ENCODE measurements at regions not wholly inside any gene's neighbourhood (a gene's known extent, or its start where the extent isn't known, plus 50 kb on each side); places are given as distances from the start of the nearest gene placed in this dataset.

DNA sequence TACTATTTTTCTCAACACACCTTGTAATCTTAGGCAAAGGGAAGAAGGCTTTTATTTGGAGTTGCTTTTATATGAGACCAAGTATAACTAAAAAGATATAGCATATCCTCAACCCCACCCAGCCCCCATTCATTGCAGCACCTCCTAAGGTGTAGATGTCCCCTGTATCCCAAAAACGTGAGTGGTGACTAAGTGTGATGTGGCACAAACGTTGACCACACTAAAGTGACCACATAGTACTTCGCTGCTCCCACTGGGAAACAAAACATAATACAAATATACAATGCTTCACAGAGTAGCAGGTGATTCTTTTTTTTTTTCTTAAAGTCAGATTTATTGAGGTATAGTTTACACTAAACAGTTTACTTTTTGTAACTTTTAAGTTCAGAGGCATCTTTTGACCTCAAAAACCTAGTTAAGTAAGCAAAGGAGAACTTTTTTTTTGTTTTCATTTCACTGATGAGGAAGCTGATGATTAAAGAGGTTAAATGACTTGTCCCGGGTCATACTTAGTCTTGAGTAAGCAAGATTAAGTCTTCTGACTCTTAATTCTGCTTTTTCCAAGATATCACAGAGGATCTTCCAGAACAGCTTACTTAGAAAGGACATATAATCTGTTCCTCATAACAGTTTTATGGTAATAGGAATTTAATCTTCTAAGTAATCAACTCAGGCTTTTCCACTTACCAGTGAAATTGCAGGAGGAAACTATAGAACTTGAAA, 245.2 kb upstream of the PLEKHG7 start:
- no peak for DNase-seq (ENCODE audit: low read depth, low spot score)
- Histone ChIP-seq H3K9me3 (ENCODE audit: insufficient read depth, low read length) (no peaks in the 10 kb centered on the region), H3K27me3 (ENCODE audit: insufficient read depth, insufficient read length) (no peaks in the 10 kb centered on the region), H3K4me1 (ENCODE audit: insufficient read depth, insufficient read length) (no peaks in the 10 kb centered on the region), H3K4me3 (ENCODE audit: insufficient read length, low read depth) (no peak overlapping the region), H3K36me3 (ENCODE audit: insufficient read depth, insufficient read length, low read length) (no peaks in the 10 kb centered on the region), H3K9ac (ENCODE audit: insufficient read length, low read depth) (no peak overlapping the region)
- no peak for TF ChIP-seq ZNF274 (IDR thresholded peaks at IDR 0.05; ENCODE audit: low read depth, low read length)
- no peak for TF ChIP-seq SUZ12 (IDR thresholded peaks at IDR 0.05; ENCODE audit: extremely low read depth, insufficient read depth, insufficient read length)
- TF ChIP-seq YY1 (IDR thresholded peaks at IDR 0.05; ENCODE audit: insufficient read depth, insufficient read length), result no peak

- Histone ChIP-seq H3K4me3 (ENCODE audit: insufficient read length, low read depth) (no peak overlapping the region), H3K36me3 (ENCODE audit: insufficient read depth, insufficient read length, low read length) (no peaks in the 10 kb centered on the region), H3K9me3 (ENCODE audit: insufficient read depth, low read length) (no peaks in the 10 kb centered on the region), H3K9ac (ENCODE audit: insufficient read length, low read depth) (no peak overlapping the region), H3K27me3 (ENCODE audit: insufficient read depth, insufficient read length) (no peaks in the 10 kb centered on the region), H3K4me1 (ENCODE audit: insufficient read depth, insufficient read length) (no peaks in the 10 kb centered on the region)
- DNase-seq (ENCODE audit: low read depth, low spot score), result no peak
- TF ChIP-seq YY1 (IDR thresholded peaks at IDR 0.05; ENCODE audit: insufficient read depth, insufficient read length) (no peak), ZNF274 (IDR thresholded peaks at IDR 0.05; ENCODE audit: low read depth, low read length) (no peak), SUZ12 (IDR thresholded peaks at IDR 0.05; ENCODE audit: extremely low read depth, insufficient read depth, insufficient read length) (no peak)
These were observed 250.0 kb upstream of the PLEKHG7 start for GRCh38 chr12:92452763-92453162.

DNA sequence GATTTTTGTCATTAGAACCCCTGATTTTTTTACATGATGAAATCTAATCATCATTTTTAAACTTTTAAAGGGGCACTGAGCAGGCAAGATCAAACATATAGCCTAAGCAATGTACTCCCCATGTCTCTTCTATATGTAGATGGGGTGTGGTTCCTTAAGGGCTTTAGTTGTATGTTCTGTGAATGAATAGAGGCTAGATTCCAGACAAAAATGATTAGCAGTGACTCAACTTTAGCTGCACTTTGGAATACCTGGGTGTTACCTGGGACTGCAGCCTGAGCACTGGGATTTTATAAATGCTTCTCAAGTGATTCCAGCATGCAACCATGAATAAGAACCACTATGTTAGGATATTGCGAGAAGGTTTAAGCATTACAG, 256.7 kb upstream of the PLEKHG7 start:
- no peak overlapping the region for H3K9ac ChIP-seq (ENCODE audit: insufficient read length, low read depth)
- no peak for TF ChIP-seq ZNF274 (IDR thresholded peaks at IDR 0.05; ENCODE audit: low read depth, low read length)
- no peak for TF ChIP-seq SUZ12 (IDR thresholded peaks at IDR 0.05; ENCODE audit: extremely low read depth, insufficient read depth, insufficient read length)
- no peak for TF ChIP-seq YY1 (IDR thresholded peaks at IDR 0.05; ENCODE audit: insufficient read depth, insufficient read length)
- H3K27me3 ChIP-seq (ENCODE audit: insufficient read depth, insufficient read length), result no peaks in the 10 kb centered on the region
- H3K4me3 ChIP-seq (ENCODE audit: insufficient read length, low read depth), result no peak overlapping the region
- DNase-seq (ENCODE audit: low read depth, low spot score), result no peak
- H3K36me3 ChIP-seq (ENCODE audit: insufficient read depth, insufficient read length, low read length), result no peaks in the 10 kb centered on the region
- H3K9me3 ChIP-seq (ENCODE audit: insufficient read depth, low read length), result no peaks in the 10 kb centered on the region
- H3K4me1 ChIP-seq (ENCODE audit: insufficient read depth, insufficient read length), result no peaks in the 10 kb centered on the region

DNA sequence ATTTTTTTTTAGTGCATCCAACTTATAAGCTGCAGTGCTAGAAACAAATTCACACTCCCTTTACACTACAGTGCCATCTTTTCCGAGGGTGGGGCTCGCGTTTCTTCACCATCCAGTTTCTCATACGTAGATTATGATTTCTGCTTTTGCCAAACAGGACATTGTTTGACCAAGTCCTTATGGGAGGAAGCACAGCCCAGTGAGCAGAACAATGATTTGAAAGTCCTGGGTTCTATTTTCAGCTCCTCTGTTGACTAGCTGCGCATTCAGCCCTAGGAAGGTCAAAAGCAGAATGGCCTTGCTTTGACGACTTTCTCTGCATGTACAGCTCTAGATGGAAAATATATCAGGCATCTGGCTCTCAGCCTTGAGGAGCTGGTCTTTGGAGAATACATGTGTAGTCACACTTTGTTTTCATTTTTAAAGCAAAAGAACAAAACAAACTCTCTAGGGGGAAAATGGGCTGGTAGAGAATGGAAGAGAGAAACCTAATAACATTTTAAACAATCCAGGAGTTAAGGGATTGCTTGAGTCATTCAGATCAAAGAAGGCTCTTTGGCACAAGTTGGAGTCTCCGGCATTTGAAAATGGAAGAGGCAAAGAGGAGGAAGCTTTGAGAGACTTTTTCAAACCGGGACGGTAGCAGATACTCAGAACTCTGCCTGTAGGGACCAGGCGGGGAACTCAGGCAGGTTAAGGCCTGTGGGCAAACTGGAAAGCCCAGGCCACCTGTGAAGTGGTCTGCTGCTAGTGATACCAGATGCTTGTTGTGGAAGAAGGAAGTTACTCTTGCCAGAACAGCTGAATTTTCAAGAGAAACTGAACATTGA, 257.3 kb upstream of the PLEKHG7 start:
- Histone ChIP-seq H3K9ac (ENCODE audit: insufficient read length, low read depth) (no peak overlapping the region), H3K36me3 (ENCODE audit: insufficient read depth, insufficient read length, low read length) (no peaks in the 10 kb centered on the region), H3K4me3 (ENCODE audit: insufficient read length, low read depth) (no peak overlapping the region), H3K27me3 (ENCODE audit: insufficient read depth, insufficient read length) (no peaks in the 10 kb centered on the region), H3K9me3 (ENCODE audit: insufficient read depth, low read length) (no peaks in the 10 kb centered on the region), H3K4me1 (ENCODE audit: insufficient read depth, insufficient read length) (no peaks in the 10 kb centered on the region)
- DNase-seq (ENCODE audit: low read depth, low spot score), result no peak
- TF ChIP-seq SUZ12 (IDR thresholded peaks at IDR 0.05; ENCODE audit: extremely low read depth, insufficient read depth, insufficient read length) (no peak), ZNF274 (IDR thresholded peaks at IDR 0.05; ENCODE audit: low read depth, low read length) (no peak), YY1 (IDR thresholded peaks at IDR 0.05; ENCODE audit: insufficient read depth, insufficient read length) (no peak)

DNA sequence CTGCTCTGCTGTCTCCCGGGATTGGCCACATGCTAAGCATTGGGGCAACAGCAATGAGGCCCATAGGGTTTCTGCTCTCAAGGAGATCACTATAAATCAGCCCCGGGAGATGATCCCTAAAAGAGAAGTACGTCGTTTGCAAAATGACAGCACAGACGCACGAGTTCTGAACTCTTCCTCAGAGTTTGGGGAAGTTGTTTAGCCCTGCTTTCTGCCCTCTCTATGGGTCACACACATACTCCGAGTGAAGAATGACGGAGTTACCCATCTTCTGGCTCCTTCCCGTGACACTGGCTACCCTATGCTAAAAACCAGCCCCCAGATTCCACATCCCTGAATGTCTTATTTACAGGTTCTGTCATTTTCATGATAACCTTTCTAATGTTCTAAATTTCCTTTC, 258.0 kb upstream of the PLEKHG7 start:
- H3K4me1 ChIP-seq (ENCODE audit: insufficient read depth, insufficient read length), result no peaks in the 10 kb centered on the region
- H3K36me3 ChIP-seq (ENCODE audit: insufficient read depth, insufficient read length, low read length), result no peaks in the 10 kb centered on the region
- no peak overlapping the region for H3K4me3 ChIP-seq (ENCODE audit: insufficient read length, low read depth)
- DNase-seq (ENCODE audit: low read depth, low spot score), result no peak
- H3K9ac ChIP-seq (ENCODE audit: insufficient read length, low read depth), result no peak overlapping the region
- H3K27me3 ChIP-seq (ENCODE audit: insufficient read depth, insufficient read length), result no peaks in the 10 kb centered on the region
- no peaks in the 10 kb centered on the region for H3K9me3 ChIP-seq (ENCODE audit: insufficient read depth, low read length)
- TF ChIP-seq YY1 (IDR thresholded peaks at IDR 0.05; ENCODE audit: insufficient read depth, insufficient read length), result no peak
- TF ChIP-seq ZNF274 (IDR thresholded peaks at IDR 0.05; ENCODE audit: low read depth, low read length), result no peak
- TF ChIP-seq SUZ12 (IDR thresholded peaks at IDR 0.05; ENCODE audit: extremely low read depth, insufficient read depth, insufficient read length), result no peak

DNA sequence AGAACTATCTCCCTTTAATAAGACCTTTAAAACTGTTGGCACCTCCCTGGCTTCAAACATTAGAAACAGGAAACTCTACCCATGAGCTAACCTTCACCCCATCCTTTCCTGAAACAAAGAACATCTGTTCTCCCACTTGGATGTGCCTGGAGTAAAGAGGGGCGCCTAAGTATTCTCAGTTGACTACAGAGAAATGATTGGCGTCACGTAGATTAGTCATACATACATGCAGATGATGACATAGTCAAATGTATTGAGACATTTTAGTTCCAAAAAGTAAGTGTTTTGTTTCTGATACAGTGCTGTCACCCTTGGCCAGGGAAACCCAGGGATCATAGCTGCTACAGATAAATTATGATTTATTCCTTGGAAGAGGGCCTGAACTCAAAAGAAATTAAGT, 260.0 kb upstream of the PLEKHG7 start:
- Histone ChIP-seq H3K9me3 (ENCODE audit: insufficient read depth, low read length) (no peaks in the 10 kb centered on the region), H3K36me3 (ENCODE audit: insufficient read depth, insufficient read length, low read length) (no peaks in the 10 kb centered on the region), H3K4me1 (ENCODE audit: insufficient read depth, insufficient read length) (no peaks in the 10 kb centered on the region), H3K9ac (ENCODE audit: insufficient read length, low read depth) (no peak overlapping the region), H3K27me3 (ENCODE audit: insufficient read depth, insufficient read length) (no peaks in the 10 kb centered on the region), H3K4me3 (ENCODE audit: insufficient read length, low read depth) (no peak overlapping the region)
- no peak for TF ChIP-seq ZNF274 (IDR thresholded peaks at IDR 0.05; ENCODE audit: low read depth, low read length)
- TF ChIP-seq YY1 (IDR thresholded peaks at IDR 0.05; ENCODE audit: insufficient read depth, insufficient read length), result no peak
- no peak for TF ChIP-seq SUZ12 (IDR thresholded peaks at IDR 0.05; ENCODE audit: extremely low read depth, insufficient read depth, insufficient read length)
- DNase-seq (ENCODE audit: low read depth, low spot score), result no peak

DNA sequence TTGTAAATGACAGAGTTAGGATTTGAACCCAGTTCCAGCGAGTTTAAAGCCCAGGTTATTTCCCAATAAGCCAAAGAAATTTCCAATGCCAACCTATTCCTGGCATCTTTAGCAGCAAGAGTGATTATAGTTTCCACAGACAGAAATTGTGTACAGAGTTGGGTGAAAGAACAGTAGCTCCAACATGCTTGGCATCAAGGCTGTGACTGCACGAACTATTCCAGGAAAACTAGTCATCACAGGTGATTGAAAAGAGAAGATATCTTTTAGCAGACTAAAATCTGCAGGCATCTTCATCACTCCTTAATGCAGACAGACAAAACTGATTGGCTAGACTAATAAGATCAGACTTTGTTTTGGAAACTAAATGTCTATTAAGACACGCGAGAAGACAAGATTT, 262.7 kb upstream of the PLEKHG7 start:
- H3K4me3 ChIP-seq (ENCODE audit: insufficient read length, low read depth), result no peak overlapping the region
- no peak overlapping the region for H3K9ac ChIP-seq (ENCODE audit: insufficient read length, low read depth)
- H3K9me3 ChIP-seq (ENCODE audit: insufficient read depth, low read length), result no peaks in the 10 kb centered on the region
- H3K4me1 ChIP-seq (ENCODE audit: insufficient read depth, insufficient read length), result no peaks in the 10 kb centered on the region
- H3K27me3 ChIP-seq (ENCODE audit: insufficient read depth, insufficient read length), result no peaks in the 10 kb centered on the region
- DNase-seq (ENCODE audit: low read depth, low spot score), result no peak
- H3K36me3 ChIP-seq (ENCODE audit: insufficient read depth, insufficient read length, low read length), result no peaks in the 10 kb centered on the region
- TF ChIP-seq ZNF274 (IDR thresholded peaks at IDR 0.05; ENCODE audit: low read depth, low read length), result no peak
- no peak for TF ChIP-seq SUZ12 (IDR thresholded peaks at IDR 0.05; ENCODE audit: extremely low read depth, insufficient read depth, insufficient read length)
- no peak for TF ChIP-seq YY1 (IDR thresholded peaks at IDR 0.05; ENCODE audit: insufficient read depth, insufficient read length)
